Ishikawa (cell line): ENCODE measurements at regions not wholly inside any gene's neighbourhood (a gene's known extent, or its start where the extent isn't known, plus 50 kb on each side); places are given as distances from the start of the nearest gene placed in this dataset.

Experiments
- CREB1 ChIP-seq: IDR thresholded peaks from 2 replicates; pipeline ENCODE4 v1.6.1; 2012; ENCODE audit warnings: low read depth
- EGR1 ChIP-seq: IDR thresholded peaks from 2 replicates; pipeline ENCODE4 v1.6.1; 2012
- EP300 ChIP-seq: IDR thresholded peaks from 2 replicates; pipeline ENCODE4 v1.6.1; 2012; ENCODE audit warnings: borderline replicate concordance
- FOXM1 ChIP-seq: IDR thresholded peaks from 2 replicates; pipeline ENCODE4 v1.6.1; 2012; ENCODE audit warnings: low read depth, borderline replicate concordance
- NFIC ChIP-seq: IDR thresholded peaks from 2 replicates; pipeline ENCODE4 v1.6.1; 2012
- RAD21 ChIP-seq: IDR thresholded peaks from 2 replicates; pipeline ENCODE4 v1.6.1; 2012; ENCODE audit warnings: low read depth
- TAF1 ChIP-seq: IDR thresholded peaks from 2 replicates; pipeline ENCODE4 v1.6.1; 2012; ENCODE audit warnings: low read depth, mild to moderate bottlenecking
- TCF12 ChIP-seq: IDR thresholded peaks from 2 replicates; pipeline ENCODE4 v1.6.1; 2012; ENCODE audit warnings: low read depth
- TEAD4 ChIP-seq: IDR thresholded peaks from 2 replicates; pipeline ENCODE4 v1.6.1; 2012
- YY1 ChIP-seq: IDR thresholded peaks from 2 replicates; pipeline ENCODE4 v1.6.1; 2012; ENCODE audit warnings: low read depth
- TF ChIP-seq, protein P1 (sequence below): IDR thresholded peaks from 2 replicates; pipeline ENCODE4 v1.6.1; 2012; ENCODE audit warnings: low read depth, mild to moderate bottlenecking
- TF ChIP-seq, protein P2 (sequence below): IDR thresholded peaks from 2 replicates; pipeline ENCODE4 v1.6.1; 2012
- TF ChIP-seq, protein P3 (sequence below): IDR thresholded peaks from 2 replicates; pipeline ENCODE4 v1.6.1; 2012

DNA sequence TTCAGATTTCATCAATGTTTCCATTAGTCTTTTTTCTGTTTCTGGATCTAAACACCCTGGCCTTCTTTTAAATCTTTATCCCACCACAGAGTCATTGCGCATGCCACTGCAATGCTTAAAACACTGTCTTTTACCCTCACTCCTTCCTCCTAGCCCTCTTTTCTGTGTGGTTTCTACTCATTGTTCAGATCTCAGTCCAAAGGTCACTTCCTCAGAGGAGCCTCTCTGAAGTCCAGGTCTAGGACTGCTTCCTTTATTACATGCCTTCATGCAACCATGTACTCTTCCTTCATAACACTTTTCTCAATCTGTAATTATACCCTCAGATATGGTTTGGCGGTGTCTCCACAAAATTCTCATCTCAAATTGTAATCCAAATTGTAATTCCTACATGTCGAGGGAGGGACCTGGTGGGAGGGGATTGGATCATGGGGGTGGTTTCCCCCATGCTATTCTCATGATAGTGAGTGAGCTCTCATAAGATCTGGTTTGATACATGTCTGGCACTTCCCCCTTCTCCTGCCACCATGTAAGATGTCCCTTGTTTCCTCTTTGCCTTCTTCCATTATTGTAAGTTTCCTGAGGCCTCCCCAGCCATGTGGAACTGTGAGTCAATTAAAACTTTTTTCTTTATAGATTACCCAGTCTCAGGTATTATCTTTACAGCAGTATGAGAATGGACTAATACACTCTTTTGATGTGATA is 808.9 kb downstream of the DIAPH3 start:
- TF ChIP-seq, protein P1, sequence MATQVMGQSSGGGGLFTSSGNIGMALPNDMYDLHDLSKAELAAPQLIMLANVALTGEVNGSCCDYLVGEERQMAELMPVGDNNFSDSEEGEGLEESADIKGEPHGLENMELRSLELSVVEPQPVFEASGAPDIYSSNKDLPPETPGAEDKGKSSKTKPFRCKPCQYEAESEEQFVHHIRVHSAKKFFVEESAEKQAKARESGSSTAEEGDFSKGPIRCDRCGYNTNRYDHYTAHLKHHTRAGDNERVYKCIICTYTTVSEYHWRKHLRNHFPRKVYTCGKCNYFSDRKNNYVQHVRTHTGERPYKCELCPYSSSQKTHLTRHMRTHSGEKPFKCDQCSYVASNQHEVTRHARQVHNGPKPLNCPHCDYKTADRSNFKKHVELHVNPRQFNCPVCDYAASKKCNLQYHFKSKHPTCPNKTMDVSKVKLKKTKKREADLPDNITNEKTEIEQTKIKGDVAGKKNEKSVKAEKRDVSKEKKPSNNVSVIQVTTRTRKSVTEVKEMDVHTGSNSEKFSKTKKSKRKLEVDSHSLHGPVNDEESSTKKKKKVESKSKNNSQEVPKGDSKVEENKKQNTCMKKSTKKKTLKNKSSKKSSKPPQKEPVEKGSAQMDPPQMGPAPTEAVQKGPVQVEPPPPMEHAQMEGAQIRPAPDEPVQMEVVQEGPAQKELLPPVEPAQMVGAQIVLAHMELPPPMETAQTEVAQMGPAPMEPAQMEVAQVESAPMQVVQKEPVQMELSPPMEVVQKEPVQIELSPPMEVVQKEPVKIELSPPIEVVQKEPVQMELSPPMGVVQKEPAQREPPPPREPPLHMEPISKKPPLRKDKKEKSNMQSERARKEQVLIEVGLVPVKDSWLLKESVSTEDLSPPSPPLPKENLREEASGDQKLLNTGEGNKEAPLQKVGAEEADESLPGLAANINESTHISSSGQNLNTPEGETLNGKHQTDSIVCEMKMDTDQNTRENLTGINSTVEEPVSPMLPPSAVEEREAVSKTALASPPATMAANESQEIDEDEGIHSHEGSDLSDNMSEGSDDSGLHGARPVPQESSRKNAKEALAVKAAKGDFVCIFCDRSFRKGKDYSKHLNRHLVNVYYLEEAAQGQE: no peak
- TF ChIP-seq TEAD4: no peak
- TF ChIP-seq EP300: no peak
- TF ChIP-seq, protein P2, sequence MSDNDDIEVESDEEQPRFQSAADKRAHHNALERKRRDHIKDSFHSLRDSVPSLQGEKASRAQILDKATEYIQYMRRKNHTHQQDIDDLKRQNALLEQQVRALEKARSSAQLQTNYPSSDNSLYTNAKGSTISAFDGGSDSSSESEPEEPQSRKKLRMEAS: no peak
- TF ChIP-seq TCF12: no peak
- no peak for TF ChIP-seq YY1
- no peak for TF ChIP-seq EGR1
- TF ChIP-seq, protein P3, sequence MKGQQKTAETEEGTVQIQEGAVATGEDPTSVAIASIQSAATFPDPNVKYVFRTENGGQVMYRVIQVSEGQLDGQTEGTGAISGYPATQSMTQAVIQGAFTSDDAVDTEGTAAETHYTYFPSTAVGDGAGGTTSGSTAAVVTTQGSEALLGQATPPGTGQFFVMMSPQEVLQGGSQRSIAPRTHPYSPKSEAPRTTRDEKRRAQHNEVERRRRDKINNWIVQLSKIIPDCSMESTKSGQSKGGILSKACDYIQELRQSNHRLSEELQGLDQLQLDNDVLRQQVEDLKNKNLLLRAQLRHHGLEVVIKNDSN: no peak
- no peak for TF ChIP-seq CREB1
- TF ChIP-seq RAD21: no peak
- no peak for TF ChIP-seq FOXM1
- TF ChIP-seq NFIC: no peak
- no peak for TF ChIP-seq TAF1
